GM04504 (cell line): ENCODE measurements at regions not wholly inside any gene's neighbourhood (a gene's known extent, or its start where the extent isn't known, plus 50 kb on each side); places are given as distances from the start of the nearest gene placed in this dataset.

ENCODE experiments used
- DNase-seq: peaks from one replicate; pipeline ENCODE4 v3.0.0-alpha.2; 2012; ENCODE audit warnings: low read depth

DNA sequence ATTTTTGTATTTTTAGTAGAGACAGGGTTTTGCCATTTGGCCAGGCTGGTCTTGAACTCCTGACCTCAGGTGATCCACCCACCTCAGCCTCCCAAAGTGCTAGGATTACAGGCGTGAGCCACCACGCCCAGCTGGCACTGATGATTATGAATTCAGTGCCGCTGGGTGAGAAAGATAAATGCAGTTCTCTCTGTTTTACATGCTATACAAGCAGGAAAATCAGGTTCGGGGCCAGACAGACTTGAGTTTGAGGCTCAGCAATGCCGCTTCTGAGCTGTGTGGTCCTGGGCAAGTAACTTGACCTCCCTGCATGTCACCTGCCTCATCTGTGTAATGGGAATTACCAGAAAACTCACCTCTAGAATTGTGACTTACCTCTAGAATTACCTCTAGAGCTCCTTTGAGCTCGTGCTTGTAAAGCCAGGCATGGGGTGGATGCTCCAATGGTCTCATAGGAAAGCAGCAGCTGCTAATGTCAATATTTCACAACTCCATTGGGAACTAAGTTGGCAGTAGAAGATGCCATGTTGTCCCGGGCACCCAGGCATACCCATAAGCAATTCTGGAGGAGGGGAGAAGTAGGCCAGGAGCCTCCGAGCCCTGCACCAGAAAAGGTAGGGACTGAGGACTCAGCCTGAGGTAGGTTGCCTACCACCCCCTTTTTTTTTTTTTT, 119.8 kb upstream of the SLC25A33 start:
- no peak for DNase-seq

DNA sequence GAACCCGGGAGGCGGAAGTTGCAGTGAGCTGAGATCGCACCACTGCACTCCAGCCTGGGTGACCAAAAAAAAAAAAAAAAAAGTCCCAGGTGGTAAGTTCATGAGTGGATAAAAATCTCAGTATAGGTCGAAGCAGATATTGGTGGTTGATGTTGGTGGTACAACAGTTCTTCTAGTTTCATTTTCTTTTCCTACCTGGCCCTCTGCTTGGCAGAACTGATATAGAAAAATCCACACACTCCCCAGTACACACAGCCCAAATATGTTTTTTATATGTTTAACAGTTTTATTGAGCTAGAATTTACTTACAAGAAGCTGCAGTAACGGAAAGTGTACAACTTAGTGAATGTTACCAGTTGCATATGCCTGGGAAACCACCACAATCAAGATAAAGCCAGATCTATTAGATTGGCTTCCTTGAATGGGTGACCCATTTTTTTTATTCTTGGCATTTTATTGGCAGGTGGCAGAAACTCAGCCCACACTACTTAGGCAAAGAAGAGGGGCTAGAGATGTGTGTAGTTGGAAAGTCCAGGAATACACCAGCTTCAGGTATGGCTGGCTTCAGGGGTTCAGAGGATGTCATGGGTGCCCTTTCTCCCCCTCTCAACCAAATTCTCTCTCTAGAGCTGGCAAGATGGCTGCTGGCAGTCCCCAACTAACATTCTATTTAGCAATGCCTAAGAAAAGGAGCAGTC, 118.3 kb upstream of the SLC25A33 start:
- no peak for DNase-seq

DNA sequence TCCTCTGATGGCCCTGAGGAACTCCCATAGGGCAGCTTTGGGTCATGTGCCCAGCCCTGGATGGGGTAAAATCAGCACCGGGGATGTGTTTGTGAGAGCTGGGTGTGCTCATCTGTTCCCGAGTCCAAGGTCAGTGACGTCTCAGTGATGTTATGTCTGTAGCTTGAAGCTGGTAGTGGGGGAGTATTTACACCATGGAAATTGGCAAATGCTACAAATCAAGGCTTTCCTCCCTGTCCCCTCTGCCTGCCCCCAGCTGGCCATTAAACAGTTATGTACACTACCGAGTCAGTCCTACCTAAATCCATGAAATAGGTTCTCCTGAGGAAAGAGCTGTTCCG, 117.8 kb upstream of the SLC25A33 start:
- DNase-seq: no peak

- DNase-seq: no peak
Measured at GRCh38 chr1:9422321-9422720, 116.9 kb upstream of the SLC25A33 start.

DNA sequence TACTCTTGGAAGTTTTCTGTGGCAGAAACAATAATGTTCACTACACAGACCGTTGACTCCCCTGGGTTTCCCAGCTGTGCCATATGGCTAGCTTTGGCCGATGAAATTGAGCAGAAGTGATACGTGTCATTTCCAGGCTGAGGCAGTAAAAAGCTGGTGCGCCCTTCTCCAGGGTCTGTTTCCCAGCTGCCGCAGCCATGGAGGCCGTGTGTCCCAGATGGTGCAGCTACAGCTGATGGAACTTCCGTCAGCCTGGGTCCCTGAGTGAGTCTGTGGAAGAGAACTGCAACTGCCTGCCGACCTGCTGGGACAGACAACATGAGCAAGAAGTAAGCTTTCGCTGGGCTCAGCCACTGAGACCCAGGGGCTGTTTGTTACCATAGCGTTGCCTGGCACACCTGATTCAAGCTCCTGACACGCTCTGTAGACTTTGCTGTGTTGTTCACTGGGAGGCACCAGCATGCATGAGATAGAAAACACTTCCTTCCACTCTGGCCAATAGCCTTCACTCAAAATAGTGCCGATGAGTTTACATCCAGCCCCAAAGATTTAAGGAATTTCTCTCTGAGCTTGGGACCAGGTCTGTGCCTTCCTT, 116.3 kb upstream of the SLC25A33 start:
- no peak for DNase-seq

DNA sequence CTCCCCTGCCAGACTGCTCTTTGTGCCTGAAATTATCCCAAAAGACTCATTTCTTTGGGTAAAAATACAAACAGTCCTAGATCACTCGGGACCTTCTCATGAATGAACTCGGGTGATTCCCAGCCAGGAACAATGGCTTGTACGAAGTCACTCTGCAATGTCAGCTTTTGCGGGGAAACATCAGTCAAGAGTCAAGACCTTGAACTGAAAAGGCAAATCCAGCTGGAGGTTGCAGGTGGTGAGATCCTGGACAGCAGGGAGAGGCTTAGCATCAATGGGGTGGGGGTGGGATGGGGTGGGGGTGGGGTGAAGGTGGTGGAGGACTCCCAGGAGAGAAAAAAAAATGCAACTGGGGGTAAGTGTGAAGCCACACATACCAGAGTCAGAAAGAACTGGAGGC, 115.0 kb upstream of the SLC25A33 start:
- DNase-seq: no peak

GRCh38 chr1:9425859-9426258, 113.4 kb upstream of the SLC25A33 start:
- DNase-seq: no peak

GRCh38 chr1:9426291-9426711, 113.0 kb upstream of the SLC25A33 start:
- no peak for DNase-seq

DNA sequence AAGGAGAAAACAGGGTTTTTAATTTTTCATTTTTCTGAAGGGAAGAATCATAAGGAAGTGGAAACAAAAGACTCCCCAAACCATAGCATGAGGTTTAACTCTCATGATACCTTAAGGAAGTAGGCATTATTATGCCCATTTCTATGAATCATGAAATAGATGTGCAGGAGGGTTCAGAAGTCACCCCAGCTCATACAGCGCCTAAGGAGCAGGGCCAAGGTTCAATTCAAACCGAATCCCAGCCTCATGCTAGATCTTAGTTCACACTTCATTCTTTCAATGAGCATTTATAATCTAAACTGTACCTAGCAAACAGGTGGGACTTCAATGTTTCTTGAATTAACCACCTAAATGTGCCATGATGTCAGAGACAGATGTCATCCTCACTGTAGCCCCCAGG, 111.9 kb upstream of the SLC25A33 start:
- DNase-seq: no peak

DNA sequence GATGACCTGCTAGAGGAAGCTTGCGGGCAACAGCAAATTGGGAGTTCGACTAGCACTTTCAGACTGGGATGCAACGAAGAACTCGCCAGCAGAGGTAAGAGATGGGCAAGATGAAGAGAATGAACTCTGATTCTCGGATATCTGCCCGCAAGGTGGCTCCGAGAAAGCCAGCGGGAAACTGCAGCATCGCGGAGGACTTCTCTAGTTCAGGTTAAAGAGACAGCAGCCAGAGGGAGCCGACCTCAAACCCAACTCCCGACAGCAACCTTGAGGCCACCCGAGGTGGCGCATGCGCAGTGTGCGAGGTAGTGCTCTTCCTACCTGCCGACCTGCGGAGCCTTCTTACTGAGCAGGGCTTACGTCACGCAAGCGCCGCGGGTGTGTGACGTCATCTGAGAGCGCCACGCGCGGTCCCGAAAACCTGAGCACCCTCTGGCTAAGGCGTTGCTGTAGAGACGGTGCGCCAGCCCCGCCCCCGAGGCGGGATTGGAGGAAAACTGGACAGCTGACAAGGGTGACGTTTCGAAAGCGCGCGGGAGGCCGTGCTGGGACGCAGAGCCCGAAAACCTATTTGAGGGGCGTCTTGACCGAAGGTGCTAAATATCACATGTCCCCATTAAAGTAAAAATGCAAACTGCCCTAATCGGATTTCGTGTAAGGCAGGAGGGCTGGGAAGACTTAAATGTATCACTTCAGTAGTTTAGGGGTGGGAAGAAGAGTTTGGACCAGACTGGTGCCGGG, 110.5 kb upstream of the SLC25A33 start:
- DNase-seq: peak; percentile 94

GRCh38 chr1:9429342-9429711, 109.9 kb upstream of the SLC25A33 start:
- DNase-seq: no peak

- DNase-seq: no peak
Measured at GRCh38 chr1:9434247-9435152, 104.8 kb upstream of the SLC25A33 start.

GRCh38 chr1:9435153-9435636, 104.1 kb upstream of the SLC25A33 start:
- no peak for DNase-seq

GRCh38 chr1:9435854-9436640, 103.2 kb upstream of the SLC25A33 start:
- no peak for DNase-seq

DNA sequence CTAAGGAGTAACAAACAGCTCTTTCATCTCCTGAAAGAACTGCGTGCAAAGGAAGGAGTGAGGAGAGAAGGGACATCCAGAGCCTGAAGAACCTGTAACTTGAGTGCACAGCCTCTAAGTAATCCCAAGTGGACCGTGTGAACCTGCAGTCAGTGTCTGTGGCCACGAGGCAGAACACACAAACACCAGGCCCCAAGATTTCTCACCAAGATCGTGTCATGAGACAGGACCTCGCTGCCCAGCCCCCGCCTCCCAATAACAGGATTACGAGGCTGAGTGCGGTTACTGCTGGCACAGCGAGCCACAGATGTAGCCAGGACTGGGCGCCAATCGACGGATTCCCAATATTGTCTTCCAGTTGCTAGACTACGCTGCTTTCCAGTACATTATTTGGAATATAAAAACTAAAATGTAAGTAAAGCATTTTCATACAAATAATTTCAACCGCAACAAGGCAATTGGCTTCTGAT, 101.3 kb upstream of the SLC25A33 start:
- no peak for DNase-seq

DNA sequence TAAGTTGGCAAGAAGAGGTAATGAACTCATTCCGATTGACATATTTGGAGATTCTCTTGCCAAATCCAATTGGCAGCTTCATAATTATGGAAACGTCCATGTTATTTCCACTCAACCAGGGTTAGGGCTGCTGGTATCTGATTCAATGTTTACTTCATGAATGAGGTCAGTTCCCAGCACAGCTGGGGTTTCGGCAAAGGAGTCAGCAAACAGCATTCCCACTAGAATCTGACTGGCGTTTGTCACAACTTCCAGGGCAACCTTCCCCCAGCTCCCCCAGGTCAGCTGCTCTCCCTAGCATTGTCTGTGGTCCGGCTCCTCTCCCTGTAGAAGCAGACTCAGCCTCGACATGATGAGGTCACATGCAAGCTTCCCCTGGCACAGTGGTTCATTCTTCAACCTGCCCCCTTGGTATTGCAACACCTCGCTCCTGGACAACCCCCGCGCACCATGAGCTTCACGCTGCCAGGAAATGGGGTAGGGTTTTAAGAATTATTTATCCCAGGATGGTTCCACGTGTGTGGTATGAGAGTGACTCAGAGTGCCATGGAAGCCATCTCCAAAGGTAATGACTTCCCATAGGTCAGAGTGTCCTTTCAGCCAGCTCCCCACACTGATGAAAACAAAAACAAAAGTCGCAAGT, 100.7 kb upstream of the SLC25A33 start:
- no peak for DNase-seq

- no peak for DNase-seq
Measured at GRCh38 chr1:9439074-9439761, 100.0 kb upstream of the SLC25A33 start.

GRCh38 chr1:9440261-9440660, 99.0 kb upstream of the SLC25A33 start:
- DNase-seq: no peak

GRCh38 chr1:9440763-9441194, 98.5 kb upstream of the SLC25A33 start:
- no peak for DNase-seq
